Endodermal cell (in vitro differentiated cells): ENCODE measurements at regions not wholly inside any gene's neighbourhood (a gene's known extent, or its start where the extent isn't known, plus 50 kb on each side); places are given as distances from the start of the nearest gene placed in this dataset.

Experiments used
- DNase-seq: peaks from one replicate; pipeline ENCODE4 v3.0.0-alpha.2; 2017
- H3K27ac ChIP-seq: 2 replicates; pipeline ENCODE4 v1.5.1; 2013; ENCODE audit warnings: mild to moderate bottlenecking, low read depth, low read length, moderate library complexity
- H3K27me3 ChIP-seq: 2 replicates; pipeline ENCODE4 v1.6.1; 2013; ENCODE audit warnings: mild to moderate bottlenecking, low read length, moderate library complexity; ENCODE audit not compliant: insufficient read depth, control insufficient read depth, poor library complexity, severe bottlenecking
- H3K36me3 ChIP-seq: 2 replicates; pipeline ENCODE4 v1.7.0; 2013; ENCODE audit warnings: mild to moderate bottlenecking, low read length, moderate library complexity; ENCODE audit not compliant: control insufficient read depth, insufficient read depth
- H3K4me1 ChIP-seq: one replicate; pipeline ENCODE4 v1.7.0; 2013; ENCODE audit warnings: low read length; ENCODE audit not compliant: control insufficient read depth, insufficient read depth
- H3K4me3 ChIP-seq: 2 replicates; pipeline ENCODE4 v1.5.1; 2013; ENCODE audit warnings: mild to moderate bottlenecking, low read length, moderate library complexity
- H3K9ac ChIP-seq: 2 replicates; pipeline ENCODE4 v1.6.1; 2013; ENCODE audit warnings: mild to moderate bottlenecking, low read length, moderate library complexity; ENCODE audit not compliant: poor library complexity, severe bottlenecking; ENCODE audit errors: extremely low read depth
- H3K9me3 ChIP-seq: 2 replicates; pipeline ENCODE4 v1.6.1; 2013; ENCODE audit warnings: mild to moderate bottlenecking, low read length, moderate library complexity; ENCODE audit not compliant: control insufficient read depth
- H3K27ac Mint-ChIP-seq: 2 replicates; pipeline ENCODE4 v1.8.0; 2020; ENCODE audit warnings: mixed read lengths
- H3K27me3 Mint-ChIP-seq: 2 replicates; pipeline ENCODE4 v1.8.0; 2021; ENCODE audit warnings: mild to moderate bottlenecking, mixed read lengths; ENCODE audit not compliant: insufficient read depth
- H3K36me3 Mint-ChIP-seq: 2 replicates; pipeline ENCODE4 v1.8.0; 2020; ENCODE audit warnings: low read depth, mixed read lengths
- H3K4me1 Mint-ChIP-seq: 2 replicates; pipeline ENCODE4 v1.8.0; 2020; ENCODE audit warnings: mixed read lengths
- H3K4me3 Mint-ChIP-seq: 2 replicates; pipeline ENCODE4 v1.8.0; 2020; ENCODE audit warnings: mild to moderate bottlenecking, moderate library complexity, mixed read lengths
- H3K9me3 Mint-ChIP-seq: 2 replicates; pipeline ENCODE4 v1.8.0; 2020; ENCODE audit warnings: mild to moderate bottlenecking, mixed read lengths
- WGBS, 2 experiments: methylation state at CpG; one replicate each; pipeline versions ENCODE4 v1.1.5 to v1.1.7; 2013; ENCODE audit warnings: missing lambda C conversion rate in 2 of 2, mixed read lengths in 1 of 2; ENCODE audit not compliant: insufficient coverage in 1 of 2, insufficient read length in 1 of 2; 5-methylcytosine and 5-hydroxymethylcytosine counted together
- TF ChIP-seq, protein P1 (sequence below): fragments of 200-600 bp; sonication (generic); conservative IDR thresholded peaks from 2 replicates; pipeline ENCODE4 v1.5.0; 2021; ENCODE audit warnings: antibody characterized with exemption, mild to moderate bottlenecking

DNA sequence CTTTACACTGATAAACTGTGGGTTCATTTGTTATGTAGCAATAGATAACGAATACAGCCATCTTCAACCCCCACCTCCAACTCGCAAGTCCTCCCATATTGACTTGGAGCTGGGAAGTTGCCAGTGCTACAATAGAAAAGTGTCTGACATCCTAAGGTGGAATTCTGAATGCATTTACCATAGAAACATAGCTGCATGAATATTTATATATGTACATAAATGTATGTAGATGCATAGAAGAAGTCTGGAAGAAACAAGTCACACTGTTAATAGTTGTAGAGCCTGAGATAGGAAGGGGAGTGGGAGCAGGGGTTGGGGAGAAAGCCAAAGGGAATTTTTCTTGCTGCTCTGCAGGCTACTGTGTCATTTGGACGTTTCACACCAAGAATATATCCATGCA, 88.1 kb upstream of the SSBP2 start:
- Histone ChIP-seq H3K4me3 (no peak overlapping the region), H3K9ac (no peak overlapping the region), H3K4me1 (no peaks in the 10 kb centered on the region), H3K36me3 (no peaks in the 10 kb centered on the region), H3K27ac (no peak overlapping the region), H3K27me3 (no peaks in the 10 kb centered on the region), H3K9me3 (no peaks in the 10 kb centered on the region)
- TF ChIP-seq, protein P1, sequence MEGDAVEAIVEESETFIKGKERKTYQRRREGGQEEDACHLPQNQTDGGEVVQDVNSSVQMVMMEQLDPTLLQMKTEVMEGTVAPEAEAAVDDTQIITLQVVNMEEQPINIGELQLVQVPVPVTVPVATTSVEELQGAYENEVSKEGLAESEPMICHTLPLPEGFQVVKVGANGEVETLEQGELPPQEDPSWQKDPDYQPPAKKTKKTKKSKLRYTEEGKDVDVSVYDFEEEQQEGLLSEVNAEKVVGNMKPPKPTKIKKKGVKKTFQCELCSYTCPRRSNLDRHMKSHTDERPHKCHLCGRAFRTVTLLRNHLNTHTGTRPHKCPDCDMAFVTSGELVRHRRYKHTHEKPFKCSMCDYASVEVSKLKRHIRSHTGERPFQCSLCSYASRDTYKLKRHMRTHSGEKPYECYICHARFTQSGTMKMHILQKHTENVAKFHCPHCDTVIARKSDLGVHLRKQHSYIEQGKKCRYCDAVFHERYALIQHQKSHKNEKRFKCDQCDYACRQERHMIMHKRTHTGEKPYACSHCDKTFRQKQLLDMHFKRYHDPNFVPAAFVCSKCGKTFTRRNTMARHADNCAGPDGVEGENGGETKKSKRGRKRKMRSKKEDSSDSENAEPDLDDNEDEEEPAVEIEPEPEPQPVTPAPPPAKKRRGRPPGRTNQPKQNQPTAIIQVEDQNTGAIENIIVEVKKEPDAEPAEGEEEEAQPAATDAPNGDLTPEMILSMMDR: no peak
- H3K4me1 Mint-ChIP-seq: peaks cover 12% of the 10 kb centered on the region
- no peaks in the 10 kb centered on the region for H3K36me3 Mint-ChIP-seq
- no peaks in the 10 kb centered on the region for H3K9me3 Mint-ChIP-seq
- no peak for DNase-seq
- H3K27ac Mint-ChIP-seq: no peak overlapping the region
- 82% methylated on average over 3 of the region's 3 CpGs; no CpG with 5 or more reads in 1 of the 2 experiments for WGBS, 2 experiments
- no peak overlapping the region for H3K4me3 Mint-ChIP-seq
- no peaks in the 10 kb centered on the region for H3K27me3 Mint-ChIP-seq

DNA sequence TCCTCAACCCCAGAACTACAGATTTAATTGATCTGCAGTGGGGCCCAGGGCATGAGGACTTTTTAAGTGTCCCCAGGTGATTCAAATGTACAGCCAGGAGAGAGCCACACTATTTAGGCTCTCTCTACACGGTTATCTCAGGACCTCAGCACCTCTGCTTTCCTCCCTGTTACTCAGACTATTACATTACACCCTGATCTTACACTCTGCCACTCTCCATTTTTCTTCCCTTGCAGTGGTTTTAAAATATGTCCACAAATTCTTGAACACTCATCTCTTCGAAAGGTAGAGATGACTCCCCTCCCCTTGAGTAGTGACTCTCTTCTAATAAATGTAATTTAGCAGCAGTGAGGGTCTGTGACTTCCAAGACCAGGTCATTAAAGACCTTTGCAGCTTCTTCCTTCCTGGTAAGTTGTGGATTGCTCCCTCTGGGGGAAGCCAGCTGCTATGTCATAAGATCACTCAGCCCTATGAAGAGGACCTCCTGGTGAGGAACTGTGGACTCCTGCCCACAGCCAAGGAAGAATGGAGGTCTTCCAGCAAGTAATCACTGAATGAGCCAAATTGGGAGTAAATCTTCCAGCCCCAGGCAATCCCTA, 87.5 kb upstream of the SSBP2 start:
- H3K4me1 ChIP-seq: no peaks in the 10 kb centered on the region
- Mint-ChIP-seq H3K4me1 (peaks cover 12% of the 10 kb centered on the region), H3K27ac (peak overlapping the region; percentile 20), H3K27me3 (no peaks in the 10 kb centered on the region), H3K9me3 (no peaks in the 10 kb centered on the region), H3K36me3 (no peaks in the 10 kb centered on the region), H3K4me3 (no peak overlapping the region)
- H3K27me3 ChIP-seq: no peaks in the 10 kb centered on the region
- no peaks in the 10 kb centered on the region for H3K36me3 ChIP-seq
- 52 to 63% methylated on average over 1 to 2 of the region's 2 CpGs for WGBS, 2 experiments
- peak; percentile 79 for DNase-seq
- no peaks in the 10 kb centered on the region for H3K9me3 ChIP-seq
- TF ChIP-seq, protein P1: peak; percentile 85
- H3K27ac ChIP-seq: no peak overlapping the region
- no peak overlapping the region for H3K4me3 ChIP-seq
- no peak overlapping the region for H3K9ac ChIP-seq

DNA sequence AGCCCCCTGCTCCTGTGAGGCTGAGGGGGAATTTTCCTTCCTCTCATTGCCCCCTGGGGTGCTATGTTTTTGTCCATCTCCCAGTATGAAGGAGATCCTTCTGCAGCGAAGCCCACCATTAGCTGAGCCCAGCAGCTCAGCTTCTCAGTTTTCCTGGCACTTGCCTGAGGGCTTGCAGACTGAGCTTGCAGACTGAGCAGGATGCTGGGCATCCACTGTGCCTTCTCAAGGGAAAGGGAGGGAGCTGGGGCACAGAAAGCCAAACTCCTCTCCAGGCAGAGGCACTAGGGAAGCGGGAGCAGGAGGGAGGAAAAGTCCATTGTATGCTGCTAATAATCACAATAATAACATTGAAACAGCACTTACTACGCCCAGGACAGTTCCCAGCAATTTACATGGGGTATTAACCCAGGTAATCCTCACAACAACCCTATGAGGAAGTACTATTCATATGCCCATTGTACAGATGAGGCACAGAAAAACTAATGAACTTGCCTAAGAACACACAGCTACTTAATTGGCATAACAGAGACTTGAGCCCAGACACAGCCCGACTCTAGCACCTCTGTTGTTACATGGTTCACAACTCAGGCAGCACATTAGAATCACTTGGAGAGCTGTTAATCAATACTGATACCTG, 86.9 kb upstream of the SSBP2 start:
- H3K27me3 ChIP-seq: no peaks in the 10 kb centered on the region
- 82 to 100% methylated on average over 1 to 4 of the region's 4 CpGs for WGBS, 2 experiments
- Mint-ChIP-seq H3K27ac (no peak overlapping the region), H3K36me3 (no peaks in the 10 kb centered on the region), H3K9me3 (no peaks in the 10 kb centered on the region), H3K27me3 (no peaks in the 10 kb centered on the region), H3K4me1 (peaks cover 9% of the 10 kb centered on the region), H3K4me3 (no peak overlapping the region)
- H3K4me1 ChIP-seq: no peaks in the 10 kb centered on the region
- TF ChIP-seq, protein P1: no peak
- no peak overlapping the region for H3K4me3 ChIP-seq
- no peak overlapping the region for H3K9ac ChIP-seq
- no peaks in the 10 kb centered on the region for H3K9me3 ChIP-seq
- DNase-seq: no peak
- no peaks in the 10 kb centered on the region for H3K36me3 ChIP-seq
- H3K27ac ChIP-seq: no peak overlapping the region
